ENCODE measurements at regions not wholly inside any gene's neighbourhood (a gene's known extent, or its start where the extent isn't known, plus 50 kb on each side); places are given as distances from the start of the nearest gene placed in this dataset.

DNA sequence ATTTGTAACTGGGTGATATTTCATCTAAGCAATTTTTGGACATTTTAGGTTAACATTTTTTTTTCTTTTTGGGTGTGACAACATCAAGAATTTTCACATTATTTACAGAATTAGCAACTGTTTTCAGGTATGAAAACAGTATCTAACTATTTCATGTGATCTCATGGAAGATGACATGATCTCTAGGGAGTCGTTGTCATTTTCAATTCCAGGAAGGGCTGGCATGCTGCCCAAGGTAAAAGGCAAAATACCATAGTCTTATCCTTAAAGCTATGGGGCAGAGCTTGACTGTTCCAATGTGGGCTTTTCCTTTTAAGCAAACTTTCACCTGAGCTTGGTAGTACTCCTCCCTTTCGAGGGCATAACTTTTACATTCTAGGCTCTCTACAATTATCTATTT, 443.7 kb downstream of the DSEL start:
- TF ChIP-seq, protein P1, sequence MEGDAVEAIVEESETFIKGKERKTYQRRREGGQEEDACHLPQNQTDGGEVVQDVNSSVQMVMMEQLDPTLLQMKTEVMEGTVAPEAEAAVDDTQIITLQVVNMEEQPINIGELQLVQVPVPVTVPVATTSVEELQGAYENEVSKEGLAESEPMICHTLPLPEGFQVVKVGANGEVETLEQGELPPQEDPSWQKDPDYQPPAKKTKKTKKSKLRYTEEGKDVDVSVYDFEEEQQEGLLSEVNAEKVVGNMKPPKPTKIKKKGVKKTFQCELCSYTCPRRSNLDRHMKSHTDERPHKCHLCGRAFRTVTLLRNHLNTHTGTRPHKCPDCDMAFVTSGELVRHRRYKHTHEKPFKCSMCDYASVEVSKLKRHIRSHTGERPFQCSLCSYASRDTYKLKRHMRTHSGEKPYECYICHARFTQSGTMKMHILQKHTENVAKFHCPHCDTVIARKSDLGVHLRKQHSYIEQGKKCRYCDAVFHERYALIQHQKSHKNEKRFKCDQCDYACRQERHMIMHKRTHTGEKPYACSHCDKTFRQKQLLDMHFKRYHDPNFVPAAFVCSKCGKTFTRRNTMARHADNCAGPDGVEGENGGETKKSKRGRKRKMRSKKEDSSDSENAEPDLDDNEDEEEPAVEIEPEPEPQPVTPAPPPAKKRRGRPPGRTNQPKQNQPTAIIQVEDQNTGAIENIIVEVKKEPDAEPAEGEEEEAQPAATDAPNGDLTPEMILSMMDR (IDR thresholded peaks at IDR 0.05; ENCODE audit: low read depth, low read length, missing control alignments) = no peak
- no peak overlapping the region for H3K4me3 ChIP-seq (replicated peaks; ENCODE audit: low read depth, low read length)
- DNase-seq (ENCODE audit: extremely low read depth, low read depth) = no peak

DNA sequence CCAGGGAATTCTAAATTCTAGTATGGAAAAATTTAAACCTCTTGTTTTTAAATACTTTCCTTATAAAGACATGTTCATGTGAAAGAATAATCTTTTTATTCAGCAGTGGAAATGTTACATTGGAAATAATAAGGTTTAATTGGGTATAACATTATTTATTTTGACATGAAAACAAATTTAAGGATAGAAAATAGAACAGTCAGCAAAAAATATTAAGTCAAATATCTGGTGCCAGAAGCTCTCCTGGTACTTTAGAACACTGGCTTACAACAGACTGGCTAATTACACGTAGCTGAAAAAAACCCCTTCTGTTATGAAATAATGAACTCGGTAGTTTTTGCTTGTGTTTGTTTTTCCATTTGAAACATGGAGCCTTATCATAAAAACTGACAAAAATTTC, 447.9 kb downstream of the DSEL start:
- no peak for DNase-seq (ENCODE audit: extremely low read depth, low read depth)
- TF ChIP-seq, protein P1 (IDR thresholded peaks at IDR 0.05; ENCODE audit: low read depth, low read length, missing control alignments) = no peak
- no peak overlapping the region for H3K4me3 ChIP-seq (replicated peaks; ENCODE audit: low read depth, low read length)

DNA sequence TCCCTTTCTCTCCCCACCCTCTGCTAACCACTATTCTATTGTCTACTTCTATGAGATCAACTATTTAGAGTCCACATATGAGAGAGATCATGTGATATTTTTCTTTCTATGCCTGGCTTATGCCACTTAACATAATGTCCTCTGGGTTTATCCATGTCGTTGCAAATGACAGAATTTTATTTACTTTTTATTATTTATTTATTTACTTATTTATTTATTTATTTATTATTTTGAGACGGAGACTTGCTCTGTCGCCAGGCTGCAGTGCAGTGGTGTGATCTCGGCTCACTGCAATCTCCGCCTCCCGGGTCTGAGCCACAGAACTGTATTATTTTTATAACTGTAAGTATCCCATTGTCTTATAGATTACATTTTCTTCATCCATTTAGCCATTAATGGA, 443.4 kb upstream of the CDH19 start:
- no peak overlapping the region for H3K4me3 ChIP-seq (replicated peaks; ENCODE audit: low read depth, low read length)
- TF ChIP-seq, protein P1 (IDR thresholded peaks at IDR 0.05; ENCODE audit: low read depth, low read length, missing control alignments) = no peak
- DNase-seq (ENCODE audit: extremely low read depth, low read depth) = no peak

DNA sequence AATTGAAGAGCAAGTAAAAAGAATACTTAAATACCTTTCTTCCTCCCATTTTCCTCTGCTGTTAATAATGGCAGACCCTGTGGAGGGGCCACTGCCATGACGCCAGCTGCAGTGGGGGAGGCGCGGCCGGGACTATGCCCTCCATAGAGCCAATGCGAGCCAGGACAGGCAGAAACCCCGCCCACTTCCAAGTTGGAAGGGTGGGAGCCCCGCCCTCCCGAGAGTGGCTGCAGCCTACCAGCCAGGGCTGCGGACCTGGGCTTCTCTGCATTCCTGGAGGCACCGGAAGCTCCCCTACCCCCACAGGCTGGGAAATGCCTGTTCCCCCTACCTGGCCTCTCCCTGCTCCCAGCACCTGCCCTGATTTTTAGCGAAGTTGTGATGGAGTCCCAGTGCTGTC, 439.4 kb upstream of the CDH19 start:
- TF ChIP-seq, protein P1 (IDR thresholded peaks at IDR 0.05; ENCODE audit: low read depth, low read length, missing control alignments) = no peak
- H3K4me3 ChIP-seq (replicated peaks; ENCODE audit: low read depth, low read length) = no peak overlapping the region
- DNase-seq (ENCODE audit: extremely low read depth, low read depth) = no peak

DNA sequence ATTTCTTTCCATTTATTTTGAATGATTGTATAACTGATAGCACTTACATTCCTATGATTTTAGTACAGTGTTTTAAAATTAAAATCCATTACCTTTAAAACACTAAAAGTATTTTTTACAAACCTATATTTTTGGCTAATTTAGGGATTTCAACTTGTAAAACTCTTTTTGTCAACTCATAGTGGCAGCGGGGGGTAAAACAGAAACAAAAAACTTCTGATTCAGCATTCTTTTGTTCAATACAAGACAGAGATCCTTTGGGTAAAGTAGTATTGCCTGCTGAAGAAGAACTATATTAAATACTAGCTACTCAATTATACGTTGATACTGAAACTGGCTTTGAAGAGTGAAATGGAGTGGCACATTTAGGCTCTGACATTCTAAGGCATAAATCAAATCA, 437.4 kb upstream of the CDH19 start:
- H3K4me3 ChIP-seq (replicated peaks; ENCODE audit: low read depth, low read length) = no peak overlapping the region
- TF ChIP-seq, protein P1 (IDR thresholded peaks at IDR 0.05; ENCODE audit: low read depth, low read length, missing control alignments) = no peak
- no peak for DNase-seq (ENCODE audit: extremely low read depth, low read depth)

DNA sequence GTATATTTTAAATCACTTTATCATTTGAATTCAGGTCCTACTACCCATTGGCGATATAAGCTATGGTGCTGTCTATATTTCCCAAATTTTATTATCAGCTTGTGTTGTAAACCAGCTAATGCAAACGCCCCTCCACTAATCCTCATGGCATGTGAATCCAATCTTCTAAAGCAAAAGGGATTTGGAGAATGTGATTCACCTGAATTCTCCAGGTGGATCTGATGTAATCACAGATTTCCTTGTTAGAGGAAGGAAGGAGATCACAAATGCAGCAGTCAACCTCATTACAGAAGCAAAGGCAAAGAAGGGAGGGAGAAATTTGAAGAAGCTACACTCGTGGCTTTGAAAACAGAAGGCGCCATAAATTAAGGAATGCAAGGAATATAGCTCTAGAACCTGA, 431.1 kb upstream of the CDH19 start:
- TF ChIP-seq, protein P1 (IDR thresholded peaks at IDR 0.05; ENCODE audit: low read depth, low read length, missing control alignments) = no peak
- no peak overlapping the region for H3K4me3 ChIP-seq (replicated peaks; ENCODE audit: low read depth, low read length)

DNA sequence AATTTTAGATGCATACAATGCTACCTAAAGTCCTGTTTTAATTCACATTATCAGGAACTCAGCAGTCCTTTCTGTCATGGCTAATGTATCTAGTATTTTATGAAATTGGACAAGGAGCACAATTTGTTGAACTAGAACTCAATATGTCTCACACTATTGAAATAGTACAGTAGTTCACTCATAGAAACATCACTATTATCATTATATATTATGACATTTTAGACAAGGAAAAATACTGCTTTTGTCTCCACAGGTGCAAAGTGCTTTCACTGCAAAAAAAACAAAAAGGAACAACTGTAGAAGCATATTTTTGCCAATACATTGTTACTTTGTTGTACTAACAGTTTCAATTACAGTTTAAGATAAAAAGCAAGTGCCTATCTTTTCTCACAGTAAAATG, 419.2 kb upstream of the CDH19 start:
- H3K4me3 ChIP-seq (replicated peaks; ENCODE audit: low read depth, low read length) = no peak overlapping the region
- DNase-seq (ENCODE audit: extremely low read depth, low read depth) = no peak
- TF ChIP-seq, protein P1 (IDR thresholded peaks at IDR 0.05; ENCODE audit: low read depth, low read length, missing control alignments) = no peak

More for the DNA sequence above, 431.1 kb upstream of the CDH19 start:
- no peak for DNase-seq (ENCODE audit: extremely low read depth, low read depth)

Measured in HFF-Myc (cell line).